Spleen (tissue), 11 donors: ENCODE measurements at regions not wholly inside any gene's neighbourhood (a gene's known extent, or its start where the extent isn't known, plus 50 kb on each side); places are given as distances from the start of the nearest gene placed in this dataset.
A peak's percentile ranks its signal among the peaks of the same experiment; 100 is the strongest.

Experiments
- DNase-seq: peaks from one replicate; pipeline ENCODE4 v3.0.0-alpha.2; 2020
- H3K27ac ChIP-seq, 8 donors: fragments of 200-600 bp; sonication (generic) in 7 of 8; 1 replicate in 4 of 8; 2 replicates in 4 of 8; pipeline versions ENCODE4 v1.5.0 to v1.8.0; 2016 to 2021; ENCODE audit warnings: inconsistent platforms in 4 of 8, mild to moderate bottlenecking in 4 of 8, moderate library complexity in 1 of 8
- H3K27me3 ChIP-seq, 7 donors: fragments of 200-600 bp; sonication (generic) in 6 of 7; replicated peaks in 1 of 7; 1 replicate in 4 of 7; 2 replicates in 3 of 7; pipeline versions ENCODE4 v1.5.0 to v1.8.0; 2016 to 2021; ENCODE audit warnings: inconsistent platforms in 3 of 7, mild to moderate bottlenecking in 1 of 7
- H3K36me3 ChIP-seq, 6 donors: fragments of 200-600 bp; sonication (generic) in 5 of 6; 1 replicate in 4 of 6; 2 replicates in 2 of 6; pipeline versions ENCODE4 v1.5.0 to v1.8.0; 2016 to 2021; ENCODE audit warnings: inconsistent platforms in 2 of 6
- H3K4me1 ChIP-seq, 6 donors: fragments of 200-600 bp; sonication (generic) in 5 of 6; 1 replicate in 3 of 6; 2 replicates in 3 of 6; pipeline versions ENCODE4 v1.5.0 to v1.8.0; 2016 to 2021; ENCODE audit warnings: inconsistent platforms in 3 of 6
- H3K4me3 ChIP-seq, 8 donors: fragments of 200-600 bp; sonication (generic) in 7 of 8; 1 replicate in 4 of 8; 2 replicates in 4 of 8; pipeline versions ENCODE4 v1.5.0 to v1.8.0; 2016 to 2021; ENCODE audit warnings: inconsistent platforms in 4 of 8, mild to moderate bottlenecking in 4 of 8, moderate library complexity in 2 of 8
- H3K9me3 ChIP-seq, 8 donors: fragments of 200-600 bp; sonication (generic) in 7 of 8; 1 replicate in 4 of 8; 2 replicates in 4 of 8; pipeline versions ENCODE4 v1.5.0 to v1.8.0; 2016 to 2021; ENCODE audit warnings: inconsistent platforms in 4 of 8
- POLR2A ChIP-seq, 3 donors: fragments of 450-650 bp; IDR thresholded peaks; one replicate each; pipeline ENCODE4 v1.5.1; 2017; ENCODE audit warnings: antibody characterized with exemption in 3 of 3, mild to moderate bottlenecking in 1 of 3
- POLR2AphosphoS5 ChIP-seq, 3 donors: sonication (generic); formaldehyde crosslinking; IDR thresholded peaks; one replicate each; pipeline ENCODE4 v1.5.1; 2017; ENCODE audit warnings: antibody characterized with exemption in 3 of 3
- WGBS, 5 donors: extraction: QIAGEN DNeasy Blood & Tissue Kit in 3 of 5; methylation state at CpG; one replicate each; pipeline versions ENCODE4 v1.1.5 to v1.1.7; 2013 to 2018; 5-methylcytosine and 5-hydroxymethylcytosine counted together
- intact Hi-C: fragments of 100-400 bp; cut with DNase I; formaldehyde crosslinking; loops from one replicate; pipeline ENCODE4 v1.15.0; 2023; ENCODE audit warnings: low total_unique reads
- TF ChIP-seq, protein P1 (sequence below), 11 experiments: fragments of 200-600 bp in 7 of 11; fragments of 450-650 bp in 4 of 11; sonication (generic) in 4 of 11; IDR thresholded peaks in 8 of 11; conservative IDR thresholded peaks in 3 of 11; 1 replicate in 7 of 11; 2 replicates in 4 of 11; pipeline versions ENCODE4 v1.4.0 to v1.8.0; 2016 to 2021; ENCODE audit warnings: antibody characterized with exemption in 11 of 11, inconsistent platforms in 4 of 11, mild to moderate bottlenecking in 1 of 11
- donor health status: healthy with polysubstance abuse.
- donor health status: DM: no; HTN: no; CAD: no; lungs with moderate emphysema.
- donor health status: DM: no; HTN: no; CAD: no.
- donor health status: Bipolar disorder and iron deficiency.
- donor health status: healthy.
- donor health status: DM: no; HTN: no; CAD: no.
- donor health status: DM: yes; HTN: yes; CAD: no.

DNA sequence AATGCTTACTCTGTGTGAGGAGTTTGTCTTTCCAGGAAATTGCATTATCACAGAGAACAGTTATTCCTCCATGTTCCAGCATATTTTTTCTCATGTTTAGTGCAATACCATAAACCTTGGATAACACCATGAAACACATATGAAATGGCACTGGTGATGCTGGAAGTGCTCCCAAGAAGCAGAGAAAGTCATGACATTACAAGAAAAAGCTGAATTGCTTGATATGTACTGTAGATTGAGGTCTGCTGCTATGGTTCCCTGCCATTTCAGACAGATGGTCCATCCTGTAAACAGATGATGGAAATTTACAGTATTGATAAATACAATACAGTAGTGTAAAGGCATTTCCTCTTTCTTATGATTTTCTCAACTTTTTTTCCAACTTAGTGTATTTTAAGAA lies 422.1 kb downstream of the LRRIQ3 start:
- TF ChIP-seq, protein P1, sequence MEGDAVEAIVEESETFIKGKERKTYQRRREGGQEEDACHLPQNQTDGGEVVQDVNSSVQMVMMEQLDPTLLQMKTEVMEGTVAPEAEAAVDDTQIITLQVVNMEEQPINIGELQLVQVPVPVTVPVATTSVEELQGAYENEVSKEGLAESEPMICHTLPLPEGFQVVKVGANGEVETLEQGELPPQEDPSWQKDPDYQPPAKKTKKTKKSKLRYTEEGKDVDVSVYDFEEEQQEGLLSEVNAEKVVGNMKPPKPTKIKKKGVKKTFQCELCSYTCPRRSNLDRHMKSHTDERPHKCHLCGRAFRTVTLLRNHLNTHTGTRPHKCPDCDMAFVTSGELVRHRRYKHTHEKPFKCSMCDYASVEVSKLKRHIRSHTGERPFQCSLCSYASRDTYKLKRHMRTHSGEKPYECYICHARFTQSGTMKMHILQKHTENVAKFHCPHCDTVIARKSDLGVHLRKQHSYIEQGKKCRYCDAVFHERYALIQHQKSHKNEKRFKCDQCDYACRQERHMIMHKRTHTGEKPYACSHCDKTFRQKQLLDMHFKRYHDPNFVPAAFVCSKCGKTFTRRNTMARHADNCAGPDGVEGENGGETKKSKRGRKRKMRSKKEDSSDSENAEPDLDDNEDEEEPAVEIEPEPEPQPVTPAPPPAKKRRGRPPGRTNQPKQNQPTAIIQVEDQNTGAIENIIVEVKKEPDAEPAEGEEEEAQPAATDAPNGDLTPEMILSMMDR (IDR thresholded peaks at IDR 0.05 in 8 of 11, conservative IDR thresholded peaks at IDR 0.05 in 3 of 11) = no peak
- TF ChIP-seq POLR2AphosphoS5 (IDR thresholded peaks at IDR 0.05) = no peak
- no peak for TF ChIP-seq POLR2A (IDR thresholded peaks at IDR 0.05)
- no peak for DNase-seq
- Histone ChIP-seq H3K27ac (no peak overlapping the region), H3K4me3 (no peak overlapping the region), H3K36me3 (no peaks in the 10 kb centered on the region), H3K27me3 (no peaks in the 10 kb centered on the region), H3K9me3 (peaks cover 0 to under 1% (median 0%) of the 10 kb centered on the region in 8 donors), H3K4me1 (no peaks in the 10 kb centered on the region)
- intact Hi-C loops = no loop called here

DNA sequence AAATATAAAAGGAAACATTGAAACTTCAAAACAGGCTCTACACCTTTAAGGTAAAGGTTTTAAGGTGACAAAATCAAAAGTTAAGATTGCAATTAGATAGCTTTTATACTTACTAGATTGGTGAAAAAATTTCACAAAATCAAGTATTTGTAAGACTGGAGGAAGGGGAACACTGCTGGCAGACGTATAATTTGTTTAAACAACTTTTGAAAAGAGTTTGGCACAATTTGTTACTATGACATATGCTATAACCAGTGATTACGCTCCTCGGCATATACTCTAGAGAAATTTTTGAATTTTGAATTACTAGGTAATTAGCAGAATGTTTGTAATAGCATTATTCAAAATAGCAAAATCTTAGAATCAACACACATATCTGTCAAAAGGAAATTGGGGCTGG lies 425.0 kb downstream of the LRRIQ3 start:
- Histone ChIP-seq H3K27me3 (no peaks in the 10 kb centered on the region), H3K27ac (no peak overlapping the region), H3K4me1 (no peaks in the 10 kb centered on the region), H3K36me3 (no peaks in the 10 kb centered on the region), H3K4me3 (no peak overlapping the region), H3K9me3 (peaks cover 0 to 6% (median 0%) of the 10 kb centered on the region in 8 donors)
- TF ChIP-seq POLR2AphosphoS5 (IDR thresholded peaks at IDR 0.05) (no peak), POLR2A (IDR thresholded peaks at IDR 0.05) (no peak)
- TF ChIP-seq, protein P1 (IDR thresholded peaks at IDR 0.05 in 8 of 11, conservative IDR thresholded peaks at IDR 0.05 in 3 of 11) = no peak
- intact Hi-C loops = no loop called here
- DNase-seq = no peak
- 75 to 82% (median 78%) methylated on average over 3 of the region's 3 CpGs for WGBS, 5 donors

DNA sequence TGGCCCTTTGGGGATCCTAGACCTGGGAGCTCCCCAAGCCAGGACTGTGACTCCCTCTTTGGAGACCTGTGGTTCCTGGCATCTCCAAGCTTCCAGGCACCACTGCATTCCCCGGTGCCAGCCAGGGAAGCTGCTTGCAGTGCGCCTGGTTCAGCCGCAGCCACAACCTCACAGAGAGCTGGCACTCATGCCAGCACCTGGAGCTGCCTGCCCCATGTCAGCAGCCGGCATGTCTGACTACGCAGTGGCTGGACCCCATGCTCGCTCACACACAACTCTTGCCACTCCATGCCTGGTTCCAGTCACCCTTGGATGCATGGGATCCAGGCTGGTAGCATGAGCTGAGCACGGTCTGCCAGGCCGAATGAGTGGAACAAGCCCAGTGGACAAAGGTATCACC lies 426.6 kb downstream of the LRRIQ3 start:
- Histone ChIP-seq H3K4me1 (no peaks in the 10 kb centered on the region), H3K27ac (no peak overlapping the region), H3K9me3 (peaks cover 0 to 6% (median 0%) of the 10 kb centered on the region in 8 donors), H3K4me3 (no peak overlapping the region), H3K27me3 (no peaks in the 10 kb centered on the region), H3K36me3 (no peaks in the 10 kb centered on the region)
- TF ChIP-seq POLR2AphosphoS5 (IDR thresholded peaks at IDR 0.05) (no peak), POLR2A (IDR thresholded peaks at IDR 0.05) (no peak)
- TF ChIP-seq, protein P1 (IDR thresholded peaks at IDR 0.05 in 8 of 11, conservative IDR thresholded peaks at IDR 0.05 in 3 of 11) = no peak
- WGBS, 5 donors = 87 to 97% (median 94%) methylated on average over 4 to 8 of the region's 8 CpGs
- intact Hi-C loops = no loop called here
- DNase-seq = no peak

DNA sequence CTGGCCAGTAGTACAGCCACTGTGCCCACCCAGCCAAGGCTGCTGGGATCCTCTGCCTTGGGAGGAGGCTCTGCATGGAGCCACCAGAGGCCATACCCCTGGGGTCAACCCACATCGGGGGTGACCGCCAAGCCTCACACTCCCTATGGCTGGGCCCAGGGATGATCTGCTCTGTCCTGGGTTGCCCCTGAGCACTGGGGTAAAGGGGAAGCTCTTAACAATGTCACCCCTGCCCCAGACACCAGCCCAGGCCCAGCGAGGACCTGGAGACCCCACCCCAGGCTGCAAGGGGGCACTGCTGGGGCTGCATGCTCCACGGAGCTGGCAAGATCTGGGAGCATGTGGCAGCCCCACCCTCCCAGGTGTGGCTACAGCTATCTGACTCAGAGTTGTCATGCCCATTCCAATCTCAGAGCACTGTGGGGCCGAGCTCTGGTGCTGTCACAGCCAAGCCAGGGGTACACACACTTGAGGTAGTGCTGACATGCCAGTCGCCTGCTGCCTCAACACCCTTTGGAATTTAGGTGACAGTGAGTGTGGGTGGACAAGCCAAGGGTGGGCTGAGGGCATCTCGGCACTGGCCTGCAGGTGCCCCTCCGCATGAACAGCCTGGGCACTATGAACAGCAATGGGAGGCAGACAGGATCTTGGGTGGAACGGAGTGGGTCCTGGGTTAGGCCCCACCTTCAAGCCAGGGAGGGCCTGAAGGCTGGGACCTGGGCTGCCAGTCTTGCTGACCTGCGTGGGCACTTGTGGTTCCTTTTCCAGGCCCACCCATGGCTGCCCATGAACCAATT lies 427.7 kb downstream of the LRRIQ3 start:
- Histone ChIP-seq H3K27ac (no peak overlapping the region), H3K9me3 (peaks cover 0 to 6% (median 0%) of the 10 kb centered on the region in 8 donors), H3K36me3 (no peaks in the 10 kb centered on the region), H3K4me3 (no peak overlapping the region), H3K4me1 (no peaks in the 10 kb centered on the region), H3K27me3 (no peaks in the 10 kb centered on the region)
- TF ChIP-seq, protein P1 (IDR thresholded peaks at IDR 0.05 in 8 of 11, conservative IDR thresholded peaks at IDR 0.05 in 3 of 11) = no peak
- TF ChIP-seq POLR2A (IDR thresholded peaks at IDR 0.05) (no peak), POLR2AphosphoS5 (IDR thresholded peaks at IDR 0.05) (no peak)
- 74 to 91% (median 86%) methylated on average over 6 to 10 of the region's 10 CpGs for WGBS, 5 donors
- intact Hi-C loops = no loop called here
- DNase-seq = peak; percentile 67
